Activated CD8-positive, alpha-beta T cell treated with anti-CD3 and anti-CD28 coated beads for 36 hours (primary cell): ENCODE measurements at regions not wholly inside any gene's neighbourhood (a gene's known extent, or its start where the extent isn't known, plus 50 kb on each side); places are given as distances from the start of the nearest gene placed in this dataset.

Experiments
- ATAC-seq: fragments of 200-7000 bp; cut with Tn5 transposase; one replicate; pipeline ENCODE4 v1.10.0; 2021; ENCODE audit warnings: mild to moderate bottlenecking, moderate library complexity
- CTCF ChIA-PET: fragments of 350-600 bp; sonication (Branson Sonifier 250); formaldehyde crosslinking; loops from one replicate; lab custom pipeline; 2021; ENCODE audit warnings: antibody characterized with exemption; lab: Charles Lee
- POLR2A ChIA-PET: fragments of 350-600 bp; sonication (Branson Sonifier 250); formaldehyde crosslinking; loops from one replicate; lab custom pipeline; 2021; ENCODE audit warnings: antibody characterized with exemption; lab: Charles Lee
- DNase-seq: peaks from one replicate; pipeline ENCODE4 v3.0.0-alpha.2; 2020
- H3K27ac Mint-ChIP-seq: one replicate; pipeline ENCODE4 v1.8.0; 2021; ENCODE audit warnings: mild to moderate bottlenecking, mixed read lengths
- H3K27me3 Mint-ChIP-seq: one replicate; pipeline ENCODE4 v1.8.0; 2021; ENCODE audit warnings: mixed read lengths
- H3K36me3 Mint-ChIP-seq: one replicate; pipeline ENCODE4 v1.8.0; 2021; ENCODE audit warnings: low read depth, mixed read lengths
- H3K4me1 Mint-ChIP-seq: one replicate; pipeline ENCODE4 v1.8.0; 2021; ENCODE audit warnings: low read depth, mixed read lengths
- H3K4me3 Mint-ChIP-seq: one replicate; pipeline ENCODE4 v1.8.0; 2021; ENCODE audit warnings: mild to moderate bottlenecking, moderate library complexity, mixed read lengths
- H3K9me3 Mint-ChIP-seq: one replicate; pipeline ENCODE4 v1.8.0; 2021; ENCODE audit warnings: mixed read lengths
- CTCF ChIP-seq: fragments of 200-600 bp; IDR thresholded peaks from one replicate; pipeline ENCODE4 v1.8.0; 2022; ENCODE audit warnings: antibody characterized with exemption, mild to moderate bottlenecking
- intact Hi-C: fragments of 100-400 bp; cut with micrococcal nuclease; formaldehyde crosslinking; loops from one replicate; pipeline ENCODE4 v1.10.0; 2022

- H3K36me3 Mint-ChIP-seq = peaks cover 9% of the 10 kb centered on the region
- peak overlapping the region; percentile 71 for H3K27ac Mint-ChIP-seq
- TF ChIP-seq CTCF = no peak
- ATAC-seq (peak; percentile 80), DNase-seq (peak; percentile 92)
- H3K27me3 Mint-ChIP-seq = no peaks in the 10 kb centered on the region
- intact Hi-C loops = no loop called here
- POLR2A ChIA-PET = interaction anchor here (0.9 to 3.5 kb wide), 9 partner anchors 9 to 358 kb away, joined by 3 to 16 read pairs (median 3); no protein-coding TSS in a partner anchor
- H3K4me3 Mint-ChIP-seq = peak overlapping the region; percentile 51
- H3K4me1 Mint-ChIP-seq = peaks cover 20% of the 10 kb centered on the region
- CTCF ChIA-PET = interaction anchor here (0.6 to 1.8 kb wide), 5 partner anchors 112 to 357 kb away, joined by 3 to 8 read pairs (median 5); no protein-coding TSS in a partner anchor
- H3K9me3 Mint-ChIP-seq = no peaks in the 10 kb centered on the region
These were observed 124.4 kb downstream of the C9orf50 start for GRCh38 chr9:129496473-129497004.

- CTCF ChIA-PET = interaction anchor here (0.6 to 1.8 kb wide), 6 partner anchors 36 to 356 kb away, joined by 3 to 8 read pairs (median 4); no protein-coding TSS in a partner anchor
- Mint-ChIP-seq H3K4me3 (peak overlapping the region; percentile 51), H3K36me3 (peaks cover 14% of the 10 kb centered on the region), H3K9me3 (no peaks in the 10 kb centered on the region), H3K27ac (peak overlapping the region; percentile 71), H3K27me3 (no peaks in the 10 kb centered on the region), H3K4me1 (peaks cover 20% of the 10 kb centered on the region)
- DNase-seq = peak; percentile 94
- intact Hi-C loops = no loop called here
- no peak for TF ChIP-seq CTCF
- POLR2A ChIA-PET = interaction anchor here (0.6 to 3.5 kb wide), 9 partner anchors 10 to 357 kb away, joined by 3 to 16 read pairs (median 3); no protein-coding TSS in a partner anchor
- peak; percentile 90 for ATAC-seq
These were observed 125.1 kb downstream of the C9orf50 start for GRCh38 chr9:129495620-129496472.

DNA sequence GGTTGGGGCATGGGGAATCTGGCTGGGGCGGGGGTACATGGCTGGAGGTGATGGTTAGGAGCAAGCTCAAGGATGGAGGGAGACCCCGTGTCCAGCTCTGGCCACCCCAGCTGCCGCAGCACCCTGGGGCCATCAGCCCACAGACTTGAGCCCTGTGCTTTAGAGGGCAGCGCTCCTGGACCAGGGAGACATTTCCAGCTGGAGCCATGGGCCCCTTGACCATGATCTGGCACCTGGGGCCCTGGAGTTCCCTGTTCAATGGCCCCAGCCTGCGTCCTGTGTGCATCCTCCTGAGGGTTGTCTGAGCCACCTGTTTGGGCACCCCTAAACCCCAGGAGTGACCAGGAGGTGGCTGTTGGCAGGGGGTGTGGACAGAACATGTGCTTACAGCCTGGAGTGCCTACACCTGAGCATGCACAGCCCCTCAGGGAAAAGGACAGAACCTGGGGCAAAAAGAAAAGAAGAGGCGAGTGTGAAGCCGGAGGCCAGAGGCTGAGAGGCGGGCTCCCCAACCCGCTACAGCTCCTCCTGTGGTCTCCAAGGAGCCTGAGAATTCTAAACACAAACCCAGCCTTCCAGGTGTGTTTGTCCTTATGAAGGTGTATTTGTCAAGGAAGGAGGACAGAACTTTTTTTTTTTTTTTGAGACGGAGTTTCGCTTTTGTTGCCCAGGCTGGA lies 126.7 kb downstream of the C9orf50 start:
- no peak for TF ChIP-seq CTCF
- Mint-ChIP-seq H3K9me3 (no peaks in the 10 kb centered on the region), H3K4me1 (peaks cover 27% of the 10 kb centered on the region), H3K4me3 (no peak overlapping the region), H3K27me3 (no peaks in the 10 kb centered on the region), H3K27ac (no peak overlapping the region), H3K36me3 (peaks cover 25% of the 10 kb centered on the region)
- intact Hi-C loops = no loop called here
- no peak for DNase-seq
- ChIA-PET CTCF (interaction anchor here (1.0 kb wide), 1 partner anchor 111 kb away, joined by 3 read pairs; no protein-coding TSS in a partner anchor), POLR2A (interaction anchor here (0.7 to 0.9 kb wide), 4 partner anchors 10 to 320 kb away, joined by 3 to 4 read pairs (median 3); no protein-coding TSS in a partner anchor)
- ATAC-seq = no peak

DNA sequence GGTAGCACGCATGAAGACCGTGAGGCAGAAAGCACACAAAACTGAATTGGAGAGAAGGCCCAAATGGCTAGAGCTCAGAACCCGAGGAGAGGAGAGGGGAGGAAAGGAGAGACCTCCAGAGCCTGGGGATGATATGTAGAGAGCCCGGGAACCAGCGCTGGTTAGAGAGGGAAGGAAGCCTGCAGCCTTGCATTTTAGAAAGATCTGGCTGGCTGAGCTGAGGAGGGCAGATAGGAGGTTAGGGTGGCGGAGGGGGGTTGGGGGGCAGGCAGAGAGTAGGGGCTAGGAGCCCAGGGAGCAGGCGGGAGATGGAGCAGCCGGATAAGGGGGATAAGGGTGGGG lies 127.2 kb downstream of the C9orf50 start:
- H3K27me3 Mint-ChIP-seq = no peaks in the 10 kb centered on the region
- H3K9me3 Mint-ChIP-seq = no peaks in the 10 kb centered on the region
- CTCF ChIA-PET = no interaction called here
- H3K4me3 Mint-ChIP-seq = no peak overlapping the region
- intact Hi-C loops = no loop called here
- TF ChIP-seq CTCF = no peak
- POLR2A ChIA-PET = interaction anchor here (0.8 kb wide), 1 partner anchor 319 kb away, joined by 3 read pairs; no protein-coding TSS in a partner anchor
- DNase-seq (no peak), ATAC-seq (no peak)
- no peak overlapping the region for H3K27ac Mint-ChIP-seq
- H3K36me3 Mint-ChIP-seq = peaks cover 25% of the 10 kb centered on the region
- peaks cover 27% of the 10 kb centered on the region for H3K4me1 Mint-ChIP-seq
